Transverse colon (tissue), 4 donors: ENCODE measurements at regions not wholly inside any gene's neighbourhood (a gene's known extent, or its start where the extent isn't known, plus 50 kb on each side); places are given as distances from the start of the nearest gene placed in this dataset.

ENCODE experiments used
- DNase-seq: peaks from one replicate; pipeline ENCODE4 v3.0.0-alpha.2; 2019
- H3K27ac ChIP-seq, 4 donors: fragments of 200-600 bp; sonication (generic); 2 replicates each; pipeline ENCODE4 v1.5.1; 2016 to 2018; ENCODE audit warnings: inconsistent platforms in 4 of 4
- H3K27me3 ChIP-seq: fragments of 200-600 bp; sonication (generic); 2 replicates; pipeline ENCODE4 v1.5.1; 2017; ENCODE audit warnings: inconsistent platforms
- H3K36me3 ChIP-seq, 4 donors: fragments of 200-600 bp; sonication (generic); 2 replicates each; pipeline ENCODE4 v1.5.1; 2017 to 2019; ENCODE audit warnings: inconsistent platforms in 4 of 4
- H3K4me1 ChIP-seq, 4 donors: fragments of 200-600 bp; sonication (generic); 2 replicates each; pipeline ENCODE4 v1.5.1; 2017 to 2020; ENCODE audit warnings: inconsistent platforms in 4 of 4
- H3K4me3 ChIP-seq, 4 donors: fragments of 200-600 bp; sonication (generic); 1 replicate in 1 of 4; 2 replicates in 3 of 4; pipeline versions ENCODE4 v1.5.1 to v1.6.1; 2017 to 2019; ENCODE audit warnings: inconsistent platforms in 4 of 4
- H3K9me3 ChIP-seq, 2 donors: fragments of 200-600 bp; sonication (generic); 2 replicates each; pipeline ENCODE4 v1.5.1; 2017 to 2019; ENCODE audit warnings: inconsistent platforms in 2 of 2
- CTCF ChIP-seq, 5 experiments: fragments of 200-600 bp in 3 of 5; fragments of 450-650 bp in 2 of 5; sonication (generic) in 3 of 5; IDR thresholded peaks; 1 replicate in 2 of 5; 2 replicates in 3 of 5; pipeline ENCODE4 v1.5.1; 2016 to 2017; ENCODE audit warnings: antibody characterized with exemption in 5 of 5, inconsistent platforms in 3 of 5, mild to moderate bottlenecking in 2 of 5, moderate library complexity in 1 of 5
- EP300 ChIP-seq: sonication (generic); formaldehyde crosslinking; IDR thresholded peaks from one replicate; pipeline ENCODE4 v1.6.1; 2017; ENCODE audit warnings: antibody characterized with exemption, low read depth
- POLR2A ChIP-seq: fragments of 450-650 bp; IDR thresholded peaks from one replicate; pipeline ENCODE4 v1.6.1; 2016; ENCODE audit warnings: antibody characterized with exemption, mild to moderate bottlenecking, moderate library complexity
- POLR2AphosphoS5 ChIP-seq, 3 donors: sonication (generic); formaldehyde crosslinking; IDR thresholded peaks; one replicate each; pipeline ENCODE4 v1.6.1; 2016; ENCODE audit warnings: antibody characterized with exemption in 3 of 3
- WGBS, 2 donors: methylation state at CpG; one replicate each; pipeline ENCODE4 v1.1.5; 2018; ENCODE audit warnings: low coverage in 1 of 2; 5-methylcytosine and 5-hydroxymethylcytosine counted together
- in situ Hi-C, 4 donors: fragments of 200-750 bp; cut with MboI; loops; one replicate each; pipeline versions ENCODE4 v1.15.0 to v1.15.1; 2017; ENCODE audit warnings: low sequenced_read_pairs in 3 of 4, low pct_ligation_motif_present in 1 of 4, low pct_unique_long_range_greater_than_20kb in 1 of 4
- intact Hi-C: fragments of 100-400 bp; cut with DNase I; formaldehyde crosslinking; loops from one replicate; pipeline ENCODE4 v1.15.1; 2023; ENCODE audit warnings: low total_unique reads

GRCh38 chr4:84091266-84091665 is 407.8 kb downstream of the NKX6-1 start:
- 46 to 59% methylated on average over 2 of the region's 2 CpGs for WGBS, 2 donors
- no peak for DNase-seq
- H3K27me3 ChIP-seq, result no peaks in the 10 kb centered on the region
- H3K9me3 ChIP-seq, result no peaks in the 10 kb centered on the region
- intact Hi-C loops (no loop called here), in situ Hi-C loops (no loop called here)
- no peak overlapping the region for H3K27ac ChIP-seq
- H3K36me3 ChIP-seq, result no peaks in the 10 kb centered on the region
- TF ChIP-seq CTCF (IDR thresholded peaks at IDR 0.05) (no peak), POLR2A (no peak), EP300 (no peak), POLR2AphosphoS5 (IDR thresholded peaks at IDR 0.05) (no peak)
- no peaks in the 10 kb centered on the region for H3K4me1 ChIP-seq
- H3K4me3 ChIP-seq, result no peak overlapping the region

- H3K36me3 ChIP-seq, result no peaks in the 10 kb centered on the region
- no peaks in the 10 kb centered on the region for H3K4me1 ChIP-seq
- no peaks in the 10 kb centered on the region for H3K27me3 ChIP-seq
- intact Hi-C loops (no loop called here), in situ Hi-C loops (no loop called here)
- no peak for TF ChIP-seq CTCF (IDR thresholded peaks at IDR 0.05)
- no peak for TF ChIP-seq POLR2A
- TF ChIP-seq POLR2AphosphoS5 (IDR thresholded peaks at IDR 0.05), result no peak
- no peak for TF ChIP-seq EP300
- WGBS, 2 donors, result 82 to 83% methylated on average over 3 to 5 of the region's 5 CpGs
- DNase-seq, result no peak
- no peak overlapping the region for H3K27ac ChIP-seq
- H3K4me3 ChIP-seq, result no peak overlapping the region
- no peaks in the 10 kb centered on the region for H3K9me3 ChIP-seq
These were observed 409.2 kb downstream of the NKX6-1 start for GRCh38 chr4:84089652-84090437.

GRCh38 chr4:84085986-84086385 is 413.1 kb downstream of the NKX6-1 start:
- intact Hi-C loops, result no loop called here
- in situ Hi-C loops, result no loop called here
- Histone ChIP-seq H3K4me3 (no peak overlapping the region), H3K27me3 (no peaks in the 10 kb centered on the region), H3K9me3 (no peaks in the 10 kb centered on the region), H3K4me1 (no peaks in the 10 kb centered on the region), H3K36me3 (no peaks in the 10 kb centered on the region), H3K27ac (no peak overlapping the region)
- DNase-seq, result no peak
- WGBS, 2 donors, result 77 to 86% methylated on average over 1 to 4 of the region's 4 CpGs
- TF ChIP-seq POLR2A, result no peak
- no peak for TF ChIP-seq POLR2AphosphoS5 (IDR thresholded peaks at IDR 0.05)
- TF ChIP-seq EP300, result no peak
- TF ChIP-seq CTCF (IDR thresholded peaks at IDR 0.05), result no peak

GRCh38 chr4:84070289-84070688 is 428.8 kb downstream of the NKX6-1 start:
- Histone ChIP-seq H3K4me3 (no peak overlapping the region), H3K36me3 (no peaks in the 10 kb centered on the region), H3K4me1 (no peaks in the 10 kb centered on the region), H3K27ac (no peak overlapping the region), H3K9me3 (no peaks in the 10 kb centered on the region), H3K27me3 (no peaks in the 10 kb centered on the region)
- 40 to 65% methylated on average over 5 to 11 of the region's 11 CpGs for WGBS, 2 donors
- no peak for DNase-seq
- intact Hi-C loops, result no loop called here
- no peak for TF ChIP-seq EP300
- TF ChIP-seq CTCF (IDR thresholded peaks at IDR 0.05), result no peak
- TF ChIP-seq POLR2AphosphoS5 (IDR thresholded peaks at IDR 0.05), result no peak
- in situ Hi-C loops, result no loop called here
